Stomach (tissue), 4 donors: ENCODE measurements at regions not wholly inside any gene's neighbourhood (a gene's known extent, or its start where the extent isn't known, plus 50 kb on each side); places are given as distances from the start of the nearest gene placed in this dataset.

Experiments used
- CTCF ChIP-seq, 7 experiments: fragments of 450-650 bp in 4 of 7; fragments of 200-600 bp in 3 of 7; sonication (generic) in 3 of 7; IDR thresholded peaks; one replicate each; pipeline ENCODE4 v1.5.1; 2016 to 2019; ENCODE audit warnings: antibody characterized with exemption in 7 of 7, control low read depth in 2 of 7, mild to moderate bottlenecking in 1 of 7
- POLR2A ChIP-seq, 4 donors: fragments of 450-650 bp; IDR thresholded peaks; one replicate each; pipeline ENCODE4 v1.6.1; 2016; ENCODE audit warnings: antibody characterized with exemption in 4 of 4, control low read depth in 2 of 4, mild to moderate bottlenecking in 1 of 4, moderate library complexity in 1 of 4

- no peak for TF ChIP-seq CTCF (IDR thresholded peaks at IDR 0.05)
- TF ChIP-seq POLR2A (IDR thresholded peaks at IDR 0.05), result no peak
Observed at GRCh38 chr13:99105160-99105559, 95.5 kb upstream of the UBAC2 start.
